OCI-LY7 (cell line): ENCODE measurements at regions not wholly inside any gene's neighbourhood (a gene's known extent, or its start where the extent isn't known, plus 50 kb on each side); places are given as distances from the start of the nearest gene placed in this dataset.

Experiments
- EZH2phosphoT487 ChIP-seq: fragments of 200-600 bp; sonication (generic); IDR thresholded peaks from 2 replicates; pipeline ENCODE4 v1.6.1; 2018; ENCODE audit warnings: low read depth, borderline replicate concordance, mild to moderate bottlenecking, mixed run types, antibody characterized with exemption, low read length, moderate library complexity, mixed read lengths
- TF ChIP-seq, protein P1 (sequence below): fragments of 200-600 bp; sonication (generic); conservative IDR thresholded peaks from 2 replicates; pipeline ENCODE4 v1.5.1; 2014; ENCODE audit warnings: mild to moderate bottlenecking, antibody characterized with exemption, low read length, moderate library complexity, mixed read lengths

- TF ChIP-seq, protein P1, sequence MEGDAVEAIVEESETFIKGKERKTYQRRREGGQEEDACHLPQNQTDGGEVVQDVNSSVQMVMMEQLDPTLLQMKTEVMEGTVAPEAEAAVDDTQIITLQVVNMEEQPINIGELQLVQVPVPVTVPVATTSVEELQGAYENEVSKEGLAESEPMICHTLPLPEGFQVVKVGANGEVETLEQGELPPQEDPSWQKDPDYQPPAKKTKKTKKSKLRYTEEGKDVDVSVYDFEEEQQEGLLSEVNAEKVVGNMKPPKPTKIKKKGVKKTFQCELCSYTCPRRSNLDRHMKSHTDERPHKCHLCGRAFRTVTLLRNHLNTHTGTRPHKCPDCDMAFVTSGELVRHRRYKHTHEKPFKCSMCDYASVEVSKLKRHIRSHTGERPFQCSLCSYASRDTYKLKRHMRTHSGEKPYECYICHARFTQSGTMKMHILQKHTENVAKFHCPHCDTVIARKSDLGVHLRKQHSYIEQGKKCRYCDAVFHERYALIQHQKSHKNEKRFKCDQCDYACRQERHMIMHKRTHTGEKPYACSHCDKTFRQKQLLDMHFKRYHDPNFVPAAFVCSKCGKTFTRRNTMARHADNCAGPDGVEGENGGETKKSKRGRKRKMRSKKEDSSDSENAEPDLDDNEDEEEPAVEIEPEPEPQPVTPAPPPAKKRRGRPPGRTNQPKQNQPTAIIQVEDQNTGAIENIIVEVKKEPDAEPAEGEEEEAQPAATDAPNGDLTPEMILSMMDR, result no peak
- no peak for TF ChIP-seq EZH2phosphoT487
Measured at GRCh38 chr7:86280150-86280549, 363.6 kb upstream of the GRM3 start.
